ENCODE measurements at regions not wholly inside any gene's neighbourhood (a gene's known extent, or its start where the extent isn't known, plus 50 kb on each side); places are given as distances from the start of the nearest gene placed in this dataset.

DNA sequence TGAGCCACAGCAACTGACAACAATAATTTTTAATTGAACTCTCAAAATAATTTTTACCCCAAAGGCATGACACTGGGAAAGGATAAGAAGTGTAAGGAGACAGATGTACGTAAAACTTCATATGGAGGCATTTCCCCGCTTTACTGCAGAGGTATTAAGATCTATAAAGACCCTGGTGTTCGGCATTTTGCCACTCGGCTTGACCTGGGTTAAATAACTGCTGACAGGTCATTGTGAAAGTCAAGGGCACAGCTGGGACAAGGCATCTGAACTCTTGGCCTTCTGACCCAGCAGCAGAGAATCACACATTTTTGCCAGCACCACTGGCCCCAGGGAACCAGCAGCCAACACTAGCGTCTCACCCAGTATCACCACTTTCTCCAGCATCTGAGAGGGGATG, 372.1 kb downstream of the SOX9 start:
- TF ChIP-seq, protein P1, sequence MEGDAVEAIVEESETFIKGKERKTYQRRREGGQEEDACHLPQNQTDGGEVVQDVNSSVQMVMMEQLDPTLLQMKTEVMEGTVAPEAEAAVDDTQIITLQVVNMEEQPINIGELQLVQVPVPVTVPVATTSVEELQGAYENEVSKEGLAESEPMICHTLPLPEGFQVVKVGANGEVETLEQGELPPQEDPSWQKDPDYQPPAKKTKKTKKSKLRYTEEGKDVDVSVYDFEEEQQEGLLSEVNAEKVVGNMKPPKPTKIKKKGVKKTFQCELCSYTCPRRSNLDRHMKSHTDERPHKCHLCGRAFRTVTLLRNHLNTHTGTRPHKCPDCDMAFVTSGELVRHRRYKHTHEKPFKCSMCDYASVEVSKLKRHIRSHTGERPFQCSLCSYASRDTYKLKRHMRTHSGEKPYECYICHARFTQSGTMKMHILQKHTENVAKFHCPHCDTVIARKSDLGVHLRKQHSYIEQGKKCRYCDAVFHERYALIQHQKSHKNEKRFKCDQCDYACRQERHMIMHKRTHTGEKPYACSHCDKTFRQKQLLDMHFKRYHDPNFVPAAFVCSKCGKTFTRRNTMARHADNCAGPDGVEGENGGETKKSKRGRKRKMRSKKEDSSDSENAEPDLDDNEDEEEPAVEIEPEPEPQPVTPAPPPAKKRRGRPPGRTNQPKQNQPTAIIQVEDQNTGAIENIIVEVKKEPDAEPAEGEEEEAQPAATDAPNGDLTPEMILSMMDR (IDR thresholded peaks at IDR 0.05) = no peak
- no peak overlapping the region for H3K27ac ChIP-seq
- no peaks in the 10 kb centered on the region for H3K4me1 ChIP-seq
- intact Hi-C loops (cut with DNase I; ENCODE audit: low total_unique reads) = no loop called here
- DNase-seq = no peak
- peaks cover 0 to 2% of the 10 kb centered on the region in 2 donors for H3K27me3 ChIP-seq
- peaks cover 0 to 11% (median 6%) of the 10 kb centered on the region in 3 donors for H3K9me3 ChIP-seq
- no peaks in the 10 kb centered on the region for H3K36me3 ChIP-seq
- no peak overlapping the region for H3K4me3 ChIP-seq

DNA sequence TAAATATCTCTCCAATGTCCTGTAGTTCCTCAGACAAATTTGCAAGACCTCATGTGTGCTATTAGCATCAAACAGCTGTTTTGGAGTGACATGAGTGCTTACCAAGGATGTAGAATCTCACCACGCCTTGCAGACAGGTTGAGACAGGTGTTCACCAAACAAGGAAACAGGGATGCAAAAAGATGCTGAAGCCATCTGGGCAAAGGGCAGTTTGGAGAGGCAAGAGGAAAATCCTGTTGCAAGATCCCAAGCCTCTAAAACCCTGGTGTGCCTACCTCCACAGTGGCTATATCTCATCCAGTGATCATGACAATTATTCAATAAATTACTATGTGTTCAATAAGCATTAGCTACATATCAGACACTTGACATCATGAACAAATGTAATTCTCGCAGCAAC, 373.7 kb downstream of the SOX9 start:
- TF ChIP-seq, protein P1 (IDR thresholded peaks at IDR 0.05) = no peak
- intact Hi-C loops (cut with DNase I; ENCODE audit: low total_unique reads) = no loop called here
- H3K9me3 ChIP-seq = peaks cover 0 to 11% (median 6%) of the 10 kb centered on the region in 3 donors
- H3K27me3 ChIP-seq = no peaks in the 10 kb centered on the region
- no peaks in the 10 kb centered on the region for H3K4me1 ChIP-seq
- H3K36me3 ChIP-seq = no peaks in the 10 kb centered on the region
- no peak for DNase-seq
- no peak overlapping the region for H3K4me3 ChIP-seq
- H3K27ac ChIP-seq = no peak overlapping the region

DNA sequence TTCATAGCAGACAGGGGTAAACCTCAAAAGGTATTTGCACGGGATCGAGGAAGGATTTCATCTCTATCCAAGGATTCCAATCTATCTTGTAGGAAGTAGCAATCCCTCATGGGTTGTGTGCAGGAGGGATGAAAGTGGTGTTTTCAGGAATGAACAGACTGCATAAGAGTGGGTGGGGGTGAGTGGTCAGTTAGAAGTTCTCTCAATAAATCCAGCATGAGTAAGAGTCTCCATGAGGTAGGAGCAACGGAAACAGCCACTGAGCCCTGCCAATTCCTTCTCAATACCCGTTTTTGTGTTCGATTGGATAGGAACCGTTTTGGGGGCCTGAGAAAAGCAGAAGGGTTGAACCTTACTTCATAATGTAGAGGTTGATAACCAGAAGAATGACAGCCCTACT, 375.6 kb downstream of the SOX9 start:
- TF ChIP-seq, protein P1 (IDR thresholded peaks at IDR 0.05) = no peak
- no peak for DNase-seq
- intact Hi-C loops (cut with DNase I; ENCODE audit: low total_unique reads) = no loop called here
- H3K36me3 ChIP-seq = no peaks in the 10 kb centered on the region
- H3K27ac ChIP-seq = no peak overlapping the region
- peaks cover 0 to 4% (median 2%) of the 10 kb centered on the region in 4 donors for H3K4me1 ChIP-seq
- no peaks in the 10 kb centered on the region for H3K27me3 ChIP-seq
- H3K4me3 ChIP-seq = no peak overlapping the region
- no peaks in the 10 kb centered on the region for H3K9me3 ChIP-seq

DNA sequence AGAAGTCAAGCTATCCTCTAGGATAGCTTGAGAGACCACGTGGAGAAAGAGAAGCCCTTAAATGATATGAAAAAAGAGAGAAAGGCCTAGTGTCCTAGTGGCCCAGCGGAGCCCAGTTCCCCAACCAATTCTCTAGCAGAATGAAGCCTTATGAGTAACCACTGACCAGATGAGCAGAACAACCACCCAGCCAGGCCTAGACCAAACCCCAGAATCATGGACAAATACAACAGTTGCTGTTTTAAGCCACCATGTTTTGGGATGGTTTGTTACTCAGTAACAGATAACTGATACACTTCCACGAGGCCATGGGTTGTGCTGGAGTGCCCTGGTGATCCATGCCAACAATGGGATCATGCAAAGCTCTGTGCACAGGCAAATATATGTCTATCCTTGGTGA, 377.1 kb downstream of the SOX9 start:
- no peaks in the 10 kb centered on the region for H3K36me3 ChIP-seq
- TF ChIP-seq, protein P1 (IDR thresholded peaks at IDR 0.05) = no peak
- H3K27ac ChIP-seq = no peak overlapping the region
- H3K4me3 ChIP-seq = no peak overlapping the region
- no peaks in the 10 kb centered on the region for H3K27me3 ChIP-seq
- intact Hi-C loops (cut with DNase I; ENCODE audit: low total_unique reads) = no loop called here
- H3K4me1 ChIP-seq = peaks cover 0 to 18% (median 11%) of the 10 kb centered on the region in 4 donors
- H3K9me3 ChIP-seq = no peaks in the 10 kb centered on the region
- no peak for DNase-seq

DNA sequence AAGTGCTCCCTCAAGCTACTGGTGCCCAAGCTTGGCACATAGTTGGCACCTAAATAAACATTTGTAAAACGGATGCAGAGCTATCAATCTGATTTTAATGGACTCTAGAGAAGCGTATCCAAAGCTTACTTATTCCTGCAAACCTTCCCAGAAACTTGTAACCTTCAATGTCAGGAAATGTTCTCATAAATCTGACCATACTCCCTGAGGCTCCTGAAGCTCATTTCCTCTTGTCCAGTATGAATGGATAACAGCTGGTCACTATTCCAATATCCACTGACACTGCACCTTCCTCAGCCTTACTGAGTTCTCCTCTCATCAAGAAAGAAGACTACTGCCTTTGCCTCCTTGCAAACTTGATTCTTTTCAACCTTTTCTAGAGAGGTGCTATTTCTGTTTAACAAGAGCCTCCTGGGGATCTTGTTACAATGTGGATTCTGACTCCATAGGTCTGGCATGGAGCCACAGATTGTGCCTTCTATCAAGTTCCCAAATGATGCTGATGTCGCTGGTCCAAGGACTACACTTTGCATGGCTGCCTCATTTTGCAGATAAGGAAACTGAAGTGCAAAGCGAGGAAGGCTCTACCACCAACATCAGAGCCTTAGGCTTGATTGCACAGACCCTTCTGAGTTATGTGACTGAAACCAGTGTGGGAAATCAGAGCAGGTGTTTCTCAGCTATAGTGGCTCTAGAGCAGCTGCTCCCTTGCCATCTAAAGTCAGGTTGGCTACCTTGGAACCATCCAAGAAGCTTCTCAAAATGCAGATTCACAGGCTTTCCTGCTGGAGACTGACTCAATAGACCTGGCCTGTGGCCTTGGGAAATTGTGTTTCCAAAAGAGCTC, 377.8 kb downstream of the SOX9 start:
- Histone ChIP-seq H3K27ac (no peak overlapping the region), H3K4me3 (no peak overlapping the region), H3K4me1 (peaks cover 0 to 20% (median 11%) of the 10 kb centered on the region in 4 donors), H3K27me3 (no peaks in the 10 kb centered on the region), H3K36me3 (no peaks in the 10 kb centered on the region), H3K9me3 (no peaks in the 10 kb centered on the region)
- TF ChIP-seq, protein P1 (IDR thresholded peaks at IDR 0.05) = no peak
- intact Hi-C loops (cut with DNase I; ENCODE audit: low total_unique reads) = no loop called here
- no peak for DNase-seq
